ENCODE measurements at regions not wholly inside any gene's neighbourhood (a gene's known extent, or its start where the extent isn't known, plus 50 kb on each side); places are given as distances from the start of the nearest gene placed in this dataset.

GRCh38 chr2:200757399-200757798, 54.3 kb upstream of the BZW1 start:
- TF ChIP-seq CTCF (IDR thresholded peaks at IDR 0.05; ENCODE audit: low read depth, low read length) (no peak), POLR2A (IDR thresholded peaks at IDR 0.05; ENCODE audit: extremely low read depth, insufficient read length) (no peak), MYC (IDR thresholded peaks at IDR 0.05; ENCODE audit: low read depth, low read length) (no peak)

All from NB4 (cell line).